Pons (tissue), 1 donor: ENCODE measurements at regions not wholly inside any gene's neighbourhood (a gene's known extent, or its start where the extent isn't known, plus 50 kb on each side); places are given as distances from the start of the nearest gene placed in this dataset.

Source experiments
- DNase-seq: peaks from one replicate; pipeline ENCODE4 v3.0.0-alpha.2; 2016; ENCODE audit warnings: low spot score

DNA sequence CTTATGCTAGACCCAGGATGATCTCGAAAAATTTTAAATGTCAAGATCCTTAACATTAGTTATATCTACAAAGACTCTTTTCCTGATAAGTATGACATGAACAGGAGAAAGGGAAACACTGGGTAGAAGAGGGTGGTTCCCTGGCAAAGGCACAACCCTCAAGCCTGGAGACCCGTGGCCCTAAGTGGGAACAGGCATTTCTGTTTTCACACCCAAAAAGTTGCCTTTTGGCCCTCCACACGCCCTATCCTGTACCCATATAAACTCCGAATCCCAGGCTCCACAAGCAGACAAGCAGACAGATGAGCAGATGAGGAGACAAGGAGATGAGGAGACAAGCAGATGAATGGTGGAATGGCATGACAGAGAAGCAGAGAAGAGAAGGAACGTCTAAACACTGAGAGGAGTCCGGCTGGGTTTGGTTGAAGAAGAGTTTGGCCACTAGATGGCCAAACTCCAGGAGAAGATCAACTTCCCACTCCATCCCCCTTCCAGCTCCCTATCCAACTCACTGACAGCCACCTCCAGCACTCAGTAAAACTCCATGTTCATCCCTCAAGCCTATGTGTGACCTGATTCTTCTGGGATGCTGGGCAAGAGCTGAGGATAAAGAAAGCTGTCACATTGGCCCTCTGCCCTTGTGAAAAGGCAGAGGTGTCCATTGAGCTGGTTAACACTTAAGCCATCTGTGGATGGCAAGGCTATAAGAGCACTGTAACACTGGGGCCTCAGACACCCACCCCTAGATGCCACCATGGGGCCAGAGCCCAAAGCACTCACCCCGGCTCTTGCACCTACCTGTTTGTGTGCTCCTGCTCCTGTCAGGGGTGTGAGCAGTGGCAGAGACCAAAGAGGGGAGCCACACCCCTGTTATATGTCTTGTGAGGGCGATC lies 139.6 kb upstream of the FAM20A start:
- no peak for DNase-seq

DNA sequence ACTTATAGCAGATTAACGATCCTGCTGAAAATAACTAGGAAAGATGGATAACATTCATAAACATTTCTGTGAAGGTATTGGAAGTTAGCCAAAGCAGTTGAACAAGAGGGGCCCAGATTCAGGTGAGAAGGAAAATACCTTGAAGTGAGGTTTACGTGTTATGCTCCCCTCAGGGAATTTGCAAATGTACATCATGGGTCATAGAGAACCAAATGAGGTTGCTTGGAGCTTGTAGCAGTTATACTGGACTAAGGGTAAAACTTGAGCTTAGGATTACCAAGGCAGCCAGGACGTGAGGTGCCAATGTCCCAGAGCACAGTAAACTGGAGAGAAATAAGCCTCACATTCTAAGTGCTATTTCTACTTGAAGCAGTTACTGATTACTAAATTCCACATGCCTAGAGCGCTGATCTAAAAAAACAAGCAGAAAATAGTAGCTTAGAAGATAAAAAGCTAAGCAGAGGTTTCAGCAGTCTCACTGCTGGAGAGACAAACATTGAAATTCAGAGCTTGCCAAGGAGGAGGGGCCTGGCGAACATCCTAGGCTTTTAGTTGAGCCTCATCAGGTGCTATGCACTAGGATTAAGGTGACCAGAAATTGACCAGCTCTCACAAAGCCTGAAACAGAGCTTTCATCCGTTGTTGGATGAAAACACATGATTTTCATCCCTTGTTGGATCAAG lies 136.7 kb upstream of the FAM20A start:
- no peak for DNase-seq

DNA sequence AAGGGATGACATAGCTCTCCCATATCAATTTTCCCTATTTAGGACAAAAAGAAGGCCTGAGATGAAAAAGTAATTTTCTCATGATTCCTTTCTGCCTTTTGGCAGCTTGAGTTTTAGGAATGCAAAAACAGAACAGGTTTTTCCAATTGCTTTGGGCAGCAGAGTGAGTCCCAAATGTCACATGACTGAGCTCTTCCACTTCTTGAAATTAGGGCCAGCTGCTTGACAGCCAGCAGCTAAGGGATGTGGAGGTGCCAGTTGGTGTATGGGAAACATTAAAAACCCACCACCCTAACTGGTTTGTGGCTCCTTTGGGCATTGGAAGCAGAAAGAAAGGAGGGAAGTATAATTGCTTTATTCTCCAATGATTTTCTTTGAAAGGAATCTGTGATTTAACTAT lies 133.8 kb upstream of the FAM20A start:
- no peak for DNase-seq

GRCh38 chr17:68734187-68734900 lies 133.2 kb upstream of the FAM20A start:
- DNase-seq = no peak

DNA sequence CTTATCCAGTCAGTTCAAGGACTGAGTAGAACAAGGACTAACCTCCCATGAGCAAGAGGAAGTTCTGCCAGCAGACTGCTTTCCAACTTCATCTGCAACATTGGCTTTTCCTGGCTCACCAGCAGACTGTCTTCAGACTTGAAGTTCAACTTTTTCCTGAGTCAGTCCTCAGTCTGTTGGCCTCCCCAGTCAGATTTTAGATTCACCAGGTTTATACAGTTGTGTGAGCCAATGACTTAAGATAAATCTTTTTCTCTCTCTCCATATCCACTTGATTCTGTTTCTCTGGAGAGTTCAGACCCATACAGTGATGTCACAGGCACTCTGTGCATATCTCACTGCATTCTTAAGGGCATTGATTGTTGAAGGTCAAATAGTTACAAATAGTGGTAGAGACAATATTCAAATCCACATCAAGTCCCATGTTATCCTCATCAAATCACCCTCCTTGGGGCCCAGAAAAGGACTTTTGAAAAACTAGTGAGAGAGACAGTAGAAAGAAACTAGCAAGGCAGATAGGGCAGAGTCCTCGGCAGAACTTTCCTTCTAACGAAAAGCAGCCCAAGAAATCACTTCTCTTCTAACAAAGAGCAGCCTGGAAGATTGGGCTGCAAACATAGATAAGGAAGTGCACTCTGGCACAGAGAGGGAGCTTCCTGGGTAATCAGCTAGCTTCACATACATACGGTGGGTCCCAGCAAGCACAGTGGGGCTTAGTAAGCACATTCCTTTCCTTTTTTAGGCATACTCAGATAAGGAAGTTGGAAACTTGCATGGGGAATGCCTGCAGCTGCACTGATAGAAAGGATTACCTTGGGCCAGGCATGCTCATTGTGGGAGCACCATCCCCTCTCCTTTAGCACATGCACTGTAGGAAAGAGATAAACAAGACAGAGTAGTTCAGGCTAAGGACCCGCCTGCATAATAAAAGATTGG lies 132.3 kb upstream of the FAM20A start:
- no peak for DNase-seq

DNA sequence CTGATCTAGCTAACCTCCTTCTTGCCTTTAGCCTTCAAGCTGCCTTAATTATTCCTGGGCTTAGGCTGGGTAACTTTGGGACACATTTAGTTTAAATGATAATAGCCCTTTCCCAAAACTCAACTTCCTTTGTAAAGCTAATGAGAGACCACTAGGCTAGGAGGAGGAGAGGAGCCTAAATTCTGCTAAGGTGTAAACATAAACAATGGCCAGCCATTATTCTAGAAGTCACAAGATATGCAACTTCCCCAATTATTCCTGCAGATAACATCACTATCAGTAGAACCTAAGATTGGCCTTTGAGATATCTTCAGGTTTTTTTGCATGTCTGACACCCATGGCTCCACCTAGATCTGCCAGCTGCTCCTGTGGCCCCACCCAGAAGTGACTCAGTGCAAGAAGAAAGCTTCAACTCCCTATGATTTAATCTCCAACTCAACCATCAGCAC lies 131.2 kb upstream of the FAM20A start:
- no peak for DNase-seq

DNA sequence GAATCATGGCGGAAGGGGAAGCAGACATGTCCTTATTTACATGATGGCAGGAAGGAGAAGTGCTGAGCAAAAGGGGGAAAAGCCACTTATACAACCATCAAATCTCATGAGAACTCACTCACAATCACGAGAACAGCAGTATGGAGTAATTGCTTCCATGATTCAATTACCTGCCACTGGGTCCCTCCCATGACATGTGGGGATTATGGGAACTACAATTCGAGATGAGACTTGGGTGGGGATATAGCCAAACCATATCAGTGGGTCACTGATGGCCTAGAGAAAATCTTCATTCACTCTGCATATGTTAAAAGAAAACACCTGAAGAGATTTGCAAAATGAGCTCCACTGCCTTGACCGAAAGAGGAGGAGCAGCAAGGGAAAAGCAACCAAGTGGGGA lies 130.3 kb upstream of the FAM20A start:
- DNase-seq = no peak

GRCh38 chr17:68719431-68719830 lies 118.3 kb upstream of the FAM20A start:
- DNase-seq = no peak

DNA sequence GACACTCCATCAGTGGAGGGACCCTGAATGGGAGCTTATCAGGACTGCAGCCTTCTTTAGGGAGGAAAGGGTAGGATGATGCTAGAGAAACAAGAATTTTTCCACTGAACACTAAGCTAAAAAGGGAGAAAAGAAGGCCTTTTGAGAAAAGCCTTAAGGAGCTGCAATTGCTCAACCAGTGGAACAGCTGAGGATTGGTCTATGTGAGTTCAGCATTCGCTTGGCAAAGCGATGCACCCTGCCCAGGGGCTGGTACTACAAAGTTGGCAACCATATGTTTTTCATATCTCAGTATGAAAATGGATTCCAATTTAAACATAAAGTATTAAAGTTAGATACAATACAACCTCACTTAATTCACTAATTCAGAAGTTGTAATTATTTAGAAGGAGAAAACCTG lies 117.8 kb upstream of the FAM20A start:
- no peak for DNase-seq

- DNase-seq = no peak
These were observed 117.3 kb upstream of the FAM20A start for GRCh38 chr17:68718465-68718864.

GRCh38 chr17:68714676-68715075 lies 113.5 kb upstream of the FAM20A start:
- DNase-seq = no peak

DNA sequence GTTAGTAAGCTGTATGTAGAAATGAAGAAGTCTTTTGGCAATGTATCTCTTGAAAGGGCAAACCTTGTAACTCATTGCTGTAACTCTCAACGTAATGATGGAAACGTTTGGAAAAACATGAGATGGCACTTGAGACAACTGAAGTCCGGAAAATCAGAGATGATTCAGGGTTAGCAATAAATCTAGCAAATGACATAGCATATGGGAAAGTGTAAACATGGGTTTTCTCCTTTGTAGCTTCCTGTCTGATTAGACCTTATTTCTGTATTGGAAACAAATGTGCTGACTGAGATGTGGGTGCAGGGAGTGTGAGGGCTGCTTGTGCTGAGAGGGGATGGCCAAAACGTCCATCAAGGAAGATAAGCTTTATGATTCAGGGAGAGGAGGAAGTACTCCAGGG lies 110.7 kb upstream of the FAM20A start:
- no peak for DNase-seq

DNA sequence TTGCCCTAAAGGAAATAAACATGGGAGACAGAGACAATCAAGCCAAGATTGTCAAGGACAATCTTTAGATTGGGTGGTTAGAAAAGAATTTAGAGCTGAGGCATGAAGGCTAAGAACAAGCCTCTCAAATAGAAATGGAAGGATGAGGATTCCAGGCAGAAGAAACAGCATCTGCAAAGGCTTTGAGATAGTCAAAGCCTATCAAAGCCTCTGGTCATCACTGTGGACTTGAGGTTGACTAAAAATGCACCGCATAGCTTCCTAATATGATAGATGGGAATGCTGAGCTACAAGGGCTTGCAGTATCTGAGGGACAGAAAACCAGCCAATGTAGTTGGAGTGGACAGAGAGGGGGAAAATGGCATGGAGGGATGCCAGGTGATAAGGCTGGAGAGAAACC lies 109.8 kb upstream of the FAM20A start:
- DNase-seq = no peak

- DNase-seq = no peak
These were observed 109.0 kb upstream of the FAM20A start for GRCh38 chr17:68710035-68710780.

GRCh38 chr17:68709461-68709860 lies 108.3 kb upstream of the FAM20A start:
- DNase-seq = no peak

- DNase-seq = no peak
These were observed 105.9 kb upstream of the FAM20A start for GRCh38 chr17:68707031-68707430.

GRCh38 chr17:68706356-68706920 lies 105.3 kb upstream of the FAM20A start:
- no peak for DNase-seq

- no peak for DNase-seq
These were observed 104.5 kb upstream of the FAM20A start for GRCh38 chr17:68705714-68706076.

GRCh38 chr17:68704871-68705713 lies 103.9 kb upstream of the FAM20A start:
- DNase-seq = no peak

GRCh38 chr17:68701046-68701445 lies 99.9 kb upstream of the FAM20A start:
- no peak for DNase-seq
